Panc1 (cell line): ENCODE measurements at regions not wholly inside any gene's neighbourhood (a gene's known extent, or its start where the extent isn't known, plus 50 kb on each side); places are given as distances from the start of the nearest gene placed in this dataset.

Experiments used
- ATAC-seq: fragments of 200-7000 bp; cut with Tn5 transposase; 2 replicates; pipeline ENCODE4 v1.9.1; 2020; ENCODE audit warnings: mild to moderate bottlenecking, moderate library complexity
- BruUV-seq: library from RNA; stranded (reverse); fragments of 400-500 nt; replicated peaks from 2 replicates; lab custom pipeline; 2021; lab: Mats Ljungman, UMichigan
- CTCF ChIA-PET: fragments of 300-600 bp; sonication (Branson Sonifier 250); formaldehyde crosslinking; loops from one replicate; lab custom pipeline; 2022; ENCODE audit warnings: antibody characterized with exemption; lab: Charles Lee
- POLR2A ChIA-PET: fragments of 300-600 bp; sonication (Branson Sonifier 250); formaldehyde crosslinking; loops from one replicate; lab custom pipeline; 2022; ENCODE audit warnings: antibody characterized with exemption; lab: Charles Lee
- DNase-seq: peaks from one replicate; pipeline ENCODE4 v3.0.0-alpha.2; 2010; ENCODE audit warnings: low read depth, low spot score
- H3K27ac ChIP-seq: 2 replicates; pipeline ENCODE4 v1.5.1; 2011; ENCODE audit warnings: mild to moderate bottlenecking, low read length, inconsistent platforms
- H3K27me3 ChIP-seq: fragments of 200-500 bp; sonication (Bioruptor generic); 2 replicates; pipeline ENCODE4 v1.6.0; 2014; ENCODE audit warnings: low read length, inconsistent platforms; ENCODE audit not compliant: control insufficient read depth, insufficient read depth
- H3K36me3 ChIP-seq: fragments of 200-500 bp; sonication (Bioruptor generic); 2 replicates; pipeline ENCODE4 v1.5.1; 2014; ENCODE audit warnings: inconsistent platforms, mild to moderate bottlenecking, low read length, moderate library complexity; ENCODE audit not compliant: control insufficient read depth, insufficient read depth
- H3K4me1 ChIP-seq: 2 replicates; pipeline ENCODE4 v1.5.1; 2011; ENCODE audit warnings: inconsistent platforms, mild to moderate bottlenecking, low read length, moderate library complexity; ENCODE audit not compliant: control insufficient read depth, insufficient read depth
- H3K4me3 ChIP-seq, 2 experiments: 2 replicates each; pipeline ENCODE4 v1.5.1; 2011 to 2012; ENCODE audit warnings: low read depth in 2 of 2, low read length in 2 of 2, mild to moderate bottlenecking in 2 of 2, inconsistent platforms in 1 of 2, moderate library complexity in 1 of 2
- H3K9me3 ChIP-seq: fragments of 200-500 bp; sonication (Bioruptor generic); 2 replicates; pipeline ENCODE4 v1.5.1; 2014; ENCODE audit warnings: low read depth, mild to moderate bottlenecking, inconsistent platforms, low read length, moderate library complexity; ENCODE audit not compliant: control insufficient read depth, insufficient read depth
- CTCF ChIP-seq: fragments of 450-650 bp; IDR thresholded peaks from 2 replicates; pipeline ENCODE4 v1.5.1; 2017; ENCODE audit warnings: mild to moderate bottlenecking
- POLR2AphosphoS5 ChIP-seq: IDR thresholded peaks from 2 replicates; pipeline ENCODE4 v1.6.1; 2012; ENCODE audit warnings: mild to moderate bottlenecking, low read depth, low read length, moderate library complexity
- REST ChIP-seq, 2 experiments: IDR thresholded peaks; 2 replicates each; pipeline ENCODE4 v1.6.1; 2011 to 2012; ENCODE audit warnings: low read depth in 2 of 2, control low read depth in 1 of 2, low read length in 1 of 2, mild to moderate bottlenecking in 1 of 2, moderate library complexity in 1 of 2; ENCODE audit not compliant: insufficient read depth in 1 of 2
- SIN3A ChIP-seq: IDR thresholded peaks from 2 replicates; pipeline ENCODE4 v1.6.1; 2012; ENCODE audit warnings: low read depth, mild to moderate bottlenecking, low read length, moderate library complexity, borderline replicate concordance; ENCODE audit not compliant: insufficient read depth
- TCF7L2 ChIP-seq: IDR thresholded peaks from 2 replicates; pipeline ENCODE4 v1.6.1; 2011; ENCODE audit warnings: mild to moderate bottlenecking, low read depth, low read length, inconsistent platforms
- in situ Hi-C: cut with HindIII; loops from 2 replicates; pipeline ENCODE4 v1.10.0; 2016; ENCODE audit warnings: low sequenced_read_pairs, low pct_unique_long_range_greater_than_20kb
- intact Hi-C: fragments of 100-400 bp; cut with micrococcal nuclease; formaldehyde crosslinking; loops from one replicate; pipeline ENCODE4 v1.10.0; 2022; ENCODE audit not compliant: unreplicated experiment

- intact Hi-C loops, result no loop called here
- no peak for TF ChIP-seq REST (IDR thresholded peaks at IDR 0.05; ENCODE audit: insufficient read depth in 1 of 2, low read depth in 2 of 2, low read length in 1 of 2)
- no peak for TF ChIP-seq POLR2AphosphoS5
- TF ChIP-seq CTCF, result no peak
- TF ChIP-seq TCF7L2, result no peak
- no peak for TF ChIP-seq SIN3A
These were observed 98.1 kb upstream of the TLE4 start for GRCh38 chr9:79473704-79474103.

GRCh38 chr9:79477241-79477840, 94.4 kb upstream of the TLE4 start:
- Histone ChIP-seq H3K27me3 (no peaks in the 10 kb centered on the region), H3K36me3 (no peaks in the 10 kb centered on the region), H3K4me1 (no peaks in the 10 kb centered on the region), H3K9me3 (no peaks in the 10 kb centered on the region), H3K27ac (no peak overlapping the region), H3K4me3 (no peak overlapping the region)
- CTCF ChIA-PET, result no interaction called here
- in situ Hi-C loops (no loop called here), intact Hi-C loops (no loop called here)
- POLR2A ChIA-PET, result no interaction called here
- DNase-seq, result no peak
- TF ChIP-seq CTCF (no peak), SIN3A (no peak), POLR2AphosphoS5 (no peak), REST (IDR thresholded peaks at IDR 0.05; ENCODE audit: insufficient read depth in 1 of 2, low read depth in 2 of 2, low read length in 1 of 2) (no peak), TCF7L2 (no peak)
- no peak for ATAC-seq
- BruUV-seq, result no TSS peak

More at GRCh38 chr9:79473704-79474103, 98.1 kb upstream of the TLE4 start:
- no peaks in the 10 kb centered on the region for H3K9me3 ChIP-seq
- ATAC-seq (no peak), DNase-seq (no peak)
- no peaks in the 10 kb centered on the region for H3K27me3 ChIP-seq
- H3K36me3 ChIP-seq, result no peaks in the 10 kb centered on the region
- H3K4me1 ChIP-seq, result no peaks in the 10 kb centered on the region
- in situ Hi-C loops, result no loop called here
- no TSS peak for BruUV-seq
- H3K27ac ChIP-seq, result no peak overlapping the region
- POLR2A ChIA-PET, result no interaction called here
- H3K4me3 ChIP-seq, result no peak overlapping the region
- CTCF ChIA-PET, result no interaction called here
